ENCODE measurements at regions not wholly inside any gene's neighbourhood (a gene's known extent, or its start where the extent isn't known, plus 50 kb on each side); places are given as distances from the start of the nearest gene placed in this dataset.

- TF ChIP-seq, protein P1, sequence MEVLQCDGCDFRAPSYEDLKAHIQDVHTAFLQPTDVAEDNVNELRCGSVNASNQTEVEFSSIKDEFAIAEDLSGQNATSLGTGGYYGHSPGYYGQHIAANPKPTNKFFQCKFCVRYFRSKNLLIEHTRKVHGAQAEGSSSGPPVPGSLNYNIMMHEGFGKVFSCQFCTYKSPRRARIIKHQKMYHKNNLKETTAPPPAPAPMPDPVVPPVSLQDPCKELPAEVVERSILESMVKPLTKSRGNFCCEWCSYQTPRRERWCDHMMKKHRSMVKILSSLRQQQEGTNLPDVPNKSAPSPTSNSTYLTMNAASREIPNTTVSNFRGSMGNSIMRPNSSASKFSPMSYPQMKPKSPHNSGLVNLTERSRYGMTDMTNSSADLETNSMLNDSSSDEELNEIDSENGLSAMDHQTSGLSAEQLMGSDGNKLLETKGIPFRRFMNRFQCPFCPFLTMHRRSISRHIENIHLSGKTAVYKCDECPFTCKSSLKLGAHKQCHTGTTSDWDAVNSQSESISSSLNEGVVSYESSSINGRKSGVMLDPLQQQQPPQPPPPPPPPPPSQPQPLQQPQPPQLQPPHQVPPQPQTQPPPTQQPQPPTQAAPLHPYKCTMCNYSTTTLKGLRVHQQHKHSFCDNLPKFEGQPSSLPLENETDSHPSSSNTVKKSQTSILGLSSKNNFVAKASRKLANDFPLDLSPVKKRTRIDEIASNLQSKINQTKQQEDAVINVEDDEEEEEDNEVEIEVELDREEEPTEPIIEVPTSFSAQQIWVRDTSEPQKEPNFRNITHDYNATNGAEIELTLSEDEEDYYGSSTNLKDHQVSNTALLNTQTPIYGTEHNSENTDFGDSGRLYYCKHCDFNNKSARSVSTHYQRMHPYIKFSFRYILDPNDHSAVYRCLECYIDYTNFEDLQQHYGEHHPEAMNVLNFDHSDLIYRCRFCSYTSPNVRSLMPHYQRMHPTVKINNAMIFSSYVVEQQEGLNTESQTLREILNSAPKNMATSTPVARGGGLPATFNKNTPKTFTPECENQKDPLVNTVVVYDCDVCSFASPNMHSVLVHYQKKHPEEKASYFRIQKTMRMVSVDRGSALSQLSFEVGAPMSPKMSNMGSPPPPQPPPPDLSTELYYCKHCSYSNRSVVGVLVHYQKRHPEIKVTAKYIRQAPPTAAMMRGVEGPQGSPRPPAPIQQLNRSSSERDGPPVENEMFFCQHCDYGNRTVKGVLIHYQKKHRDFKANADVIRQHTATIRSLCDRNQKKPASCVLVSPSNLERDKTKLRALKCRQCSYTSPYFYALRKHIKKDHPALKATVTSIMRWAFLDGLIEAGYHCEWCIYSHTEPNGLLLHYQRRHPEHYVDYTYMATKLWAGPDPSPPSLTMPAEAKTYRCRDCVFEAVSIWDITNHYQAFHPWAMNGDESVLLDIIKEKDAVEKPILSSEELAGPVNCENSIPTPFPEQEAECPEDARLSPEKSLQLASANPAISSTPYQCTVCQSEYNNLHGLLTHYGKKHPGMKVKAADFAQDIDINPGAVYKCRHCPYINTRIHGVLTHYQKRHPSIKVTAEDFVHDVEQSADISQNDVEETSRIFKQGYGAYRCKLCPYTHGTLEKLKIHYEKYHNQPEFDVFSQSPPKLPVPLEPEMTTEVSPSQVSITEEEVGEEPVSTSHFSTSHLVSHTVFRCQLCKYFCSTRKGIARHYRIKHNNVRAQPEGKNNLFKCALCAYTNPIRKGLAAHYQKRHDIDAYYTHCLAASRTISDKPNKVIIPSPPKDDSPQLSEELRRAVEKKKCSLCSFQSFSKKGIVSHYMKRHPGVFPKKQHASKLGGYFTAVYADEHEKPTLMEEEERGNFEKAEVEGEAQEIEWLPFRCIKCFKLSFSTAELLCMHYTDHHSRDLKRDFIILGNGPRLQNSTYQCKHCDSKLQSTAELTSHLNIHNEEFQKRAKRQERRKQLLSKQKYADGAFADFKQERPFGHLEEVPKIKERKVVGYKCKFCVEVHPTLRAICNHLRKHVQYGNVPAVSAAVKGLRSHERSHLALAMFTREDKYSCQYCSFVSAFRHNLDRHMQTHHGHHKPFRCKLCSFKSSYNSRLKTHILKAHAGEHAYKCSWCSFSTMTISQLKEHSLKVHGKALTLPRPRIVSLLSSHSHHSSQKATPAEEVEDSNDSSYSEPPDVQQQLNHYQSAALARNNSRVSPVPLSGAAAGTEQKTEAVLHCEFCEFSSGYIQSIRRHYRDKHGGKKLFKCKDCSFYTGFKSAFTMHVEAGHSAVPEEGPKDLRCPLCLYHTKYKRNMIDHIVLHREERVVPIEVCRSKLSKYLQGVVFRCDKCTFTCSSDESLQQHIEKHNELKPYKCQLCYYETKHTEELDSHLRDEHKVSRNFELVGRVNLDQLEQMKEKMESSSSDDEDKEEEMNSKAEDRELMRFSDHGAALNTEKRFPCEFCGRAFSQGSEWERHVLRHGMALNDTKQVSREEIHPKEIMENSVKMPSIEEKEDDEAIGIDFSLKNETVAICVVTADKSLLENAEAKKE (CRISPR knock-in tag; IDR thresholded peaks at IDR 0.05), result no peak
- no peak for TF ChIP-seq EZH2phosphoT487 (IDR thresholded peaks at IDR 0.05; ENCODE audit: unreplicated experiment)
- no peak for TF ChIP-seq REST (IDR thresholded peaks at IDR 0.05; ENCODE audit: unreplicated experiment)
- no peak for TF ChIP-seq CREB1 (CRISPR knock-in tag; IDR thresholded peaks at IDR 0.05; ENCODE audit: low read depth)
Observed at GRCh38 chr5:118165619-118166018, 822.7 kb downstream of the DTWD2 start (continued).

DNA sequence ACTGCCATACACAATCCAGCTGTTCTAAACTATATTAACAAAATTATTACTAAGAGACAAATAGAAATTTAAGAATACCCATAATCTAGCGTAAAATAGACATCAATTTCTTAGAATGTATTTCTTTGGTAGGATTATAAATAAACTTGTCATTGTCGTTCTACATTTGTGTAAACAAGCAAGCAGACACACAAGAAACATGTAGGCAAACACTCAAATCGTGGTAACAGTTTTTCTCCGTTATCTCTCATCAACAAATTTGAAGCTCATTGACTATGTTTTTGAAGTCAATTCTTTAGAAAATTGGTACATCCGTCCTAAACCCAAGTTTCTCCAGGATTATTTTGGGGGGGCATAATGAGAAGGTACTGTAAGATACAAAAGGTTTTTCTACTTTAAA, 832.2 kb downstream of the DTWD2 start:
- Histone ChIP-seq H4K20me1 (replicated peaks; ENCODE audit: insufficient read depth) (no peaks in the 10 kb centered on the region), H3K36me3 (ENCODE audit: insufficient read depth) (no peaks in the 10 kb centered on the region), H3K79me2 (replicated peaks; ENCODE audit: insufficient read depth) (no peaks in the 10 kb centered on the region), H3K4me3 (no peak overlapping the region), H3K27me3 (ENCODE audit: insufficient read depth) (no peaks in the 10 kb centered on the region), H3K27ac (ENCODE audit: low read depth) (no peak overlapping the region), H3K4me2 (no peak overlapping the region), H3K9me2 (ENCODE audit: insufficient read depth) (no peaks in the 10 kb centered on the region), H3F3A (replicated peaks; ENCODE audit: low read depth) (no peaks in the 10 kb centered on the region), H3K4me1 (ENCODE audit: insufficient read depth) (no peaks in the 10 kb centered on the region), H2AFZ (no peak overlapping the region)
- Mint-ChIP-seq H3K27ac (no peak overlapping the region), H3K36me3 (ENCODE audit: low read depth) (no peaks in the 10 kb centered on the region), H3K9me3 (no peaks in the 10 kb centered on the region), H3K4me3 (no peak overlapping the region), H3K27me3 (ENCODE audit: insufficient read depth, low read depth, poor library complexity) (no peaks in the 10 kb centered on the region), H3K4me1 (peaks cover 5% of the 10 kb centered on the region; the same call in 2 of the 3 replicates)
- no peak for ATAC-seq
- no peak for TF ChIP-seq ZNF331 (CRISPR knock-in tag; IDR thresholded peaks at IDR 0.05; ENCODE audit: low read depth)
- no peak for DNase-seq (ENCODE audit: low spot score)

All from GM23338 (cell line).